Keratinocyte (primary cell): ENCODE measurements at regions not wholly inside any gene's neighbourhood (a gene's known extent, or its start where the extent isn't known, plus 50 kb on each side); places are given as distances from the start of the nearest gene placed in this dataset.

Source experiments
- DNase-seq: peaks from one replicate; pipeline ENCODE4 v3.0.0-alpha.2; 2011; ENCODE audit warnings: low read depth, missing footprints, low spot score
- FAIRE-seq: peaks from 2 replicates; lab custom pipeline; 2011; peaks lifted over from hg19 to GRCh38; lab: Jason Lieb, UNC
- H2AFZ ChIP-seq: 2 replicates; pipeline ENCODE4 v1.6.0; 2012; ENCODE audit warnings: low read length, control low read depth, inconsistent platforms; ENCODE audit not compliant: control insufficient read depth
- H3K27ac ChIP-seq: 2 replicates; pipeline ENCODE4 v1.5.1; 2011; ENCODE audit warnings: low read length; ENCODE audit not compliant: control insufficient read depth, insufficient read depth
- H3K27me3 ChIP-seq: 3 replicates; pipeline ENCODE4 v1.6.0; 2011; ENCODE audit warnings: low read length; ENCODE audit not compliant: control insufficient read depth, insufficient read depth; ENCODE audit errors: extremely low read depth
- H3K36me3 ChIP-seq, 2 experiments: 2 replicates in 1 of 2; 3 replicates in 1 of 2; pipeline ENCODE4 v1.5.1; 2011; ENCODE audit warnings: low read length in 2 of 2, mild to moderate bottlenecking in 1 of 2; ENCODE audit not compliant: control insufficient read depth in 2 of 2, insufficient read depth in 2 of 2; ENCODE audit errors: extremely low read depth in 1 of 2
- H3K4me1 ChIP-seq: 3 replicates; pipeline ENCODE4 v1.5.1; 2011; ENCODE audit warnings: low read length; ENCODE audit not compliant: control insufficient read depth, insufficient read depth; ENCODE audit errors: extremely low read depth
- H3K4me2 ChIP-seq: 3 replicates; pipeline ENCODE4 v1.6.0; 2011; ENCODE audit warnings: low read depth, low read length; ENCODE audit not compliant: control insufficient read depth, insufficient read depth; ENCODE audit errors: extremely low read depth
- H3K4me3 ChIP-seq, 3 experiments: fragments of 200-600 bp in 1 of 3; sonication (generic) in 1 of 3; 2 replicates in 2 of 3; 3 replicates in 1 of 3; pipeline ENCODE4 v1.5.1; 2011 to 2016; ENCODE audit warnings: low read length in 3 of 3, mild to moderate bottlenecking in 3 of 3, control low read depth in 2 of 3, inconsistent platforms in 1 of 3, low read depth in 1 of 3, mixed read lengths in 1 of 3, mixed run types in 1 of 3, moderate library complexity in 1 of 3; ENCODE audit not compliant: control insufficient read depth in 2 of 3, insufficient read depth in 2 of 3; ENCODE audit errors: extremely low read depth in 1 of 3
- H3K79me2 ChIP-seq: 2 replicates; pipeline ENCODE4 v1.6.0; 2012; ENCODE audit warnings: low read length; ENCODE audit not compliant: control insufficient read depth, insufficient read depth
- H3K9ac ChIP-seq: 3 replicates; pipeline ENCODE4 v1.6.0; 2011; ENCODE audit warnings: low read length; ENCODE audit not compliant: control insufficient read depth, insufficient read depth; ENCODE audit errors: extremely low read depth
- H3K9me1 ChIP-seq: 3 replicates; pipeline ENCODE4 v1.6.0; 2011; ENCODE audit warnings: low read length; ENCODE audit not compliant: control insufficient read depth, insufficient read depth; ENCODE audit errors: extremely low read depth
- H3K9me3 ChIP-seq: 2 replicates; pipeline ENCODE4 v1.5.1; 2012; ENCODE audit warnings: low read depth, low read length; ENCODE audit not compliant: control insufficient read depth
- H4K20me1 ChIP-seq: 3 replicates; pipeline ENCODE4 v1.6.0; 2011; ENCODE audit warnings: low read length; ENCODE audit not compliant: control insufficient read depth, insufficient read depth; ENCODE audit errors: extremely low read depth
- EZH2 ChIP-seq: IDR thresholded peaks from one replicate; pipeline ENCODE4 v1.6.1; 2012; ENCODE audit warnings: inconsistent platforms, mild to moderate bottlenecking, low read length, moderate library complexity
- dilution Hi-C: fragments of 300-500 bp; cut with MboI; formaldehyde crosslinking; loops from one replicate; pipeline ENCODE4 v1.7.0; 2020; ENCODE audit warnings: low sequenced_read_pairs; ENCODE audit not compliant: extremely low pct_ligation_motif_present
- TF ChIP-seq, protein P1 (sequence below), 3 experiments: IDR thresholded peaks in 1 of 3; conservative IDR thresholded peaks in 1 of 3; optimal IDR thresholded peaks in 1 of 3; 2 replicates in 2 of 3; 3 replicates in 1 of 3; pipeline versions ENCODE3 to v1.5.1; 2011; ENCODE audit warnings: low read length in 3 of 3, mild to moderate bottlenecking in 3 of 3, moderate library complexity in 2 of 3, control low read depth in 1 of 3, inconsistent platforms in 1 of 3; ENCODE audit not compliant: insufficient read depth in 2 of 3; ENCODE audit errors: extremely low read depth in 1 of 3

DNA sequence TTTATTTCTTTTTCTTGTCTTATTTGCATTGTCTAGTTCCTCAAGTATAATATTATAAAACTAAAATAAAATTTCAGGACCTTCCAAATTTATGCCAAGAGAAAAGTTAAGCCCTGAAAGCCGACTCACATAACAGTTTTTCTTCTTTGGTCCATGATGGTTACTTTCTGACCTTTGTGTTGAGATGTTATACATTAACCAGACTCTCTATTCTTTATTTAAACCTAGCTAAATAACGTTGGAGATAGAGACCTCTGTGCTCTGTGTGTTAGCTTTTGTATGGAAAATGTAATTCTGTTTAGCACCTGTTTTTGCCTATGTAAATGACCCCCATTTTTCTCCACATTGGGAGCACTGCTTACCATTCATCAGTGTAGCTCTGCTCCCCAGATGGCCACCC is 352.4 kb downstream of the CD109 start:
- Histone ChIP-seq H3K9ac (no peak overlapping the region), H3K27me3 (peaks cover 3% of the 10 kb centered on the region), H3K9me3 (no peaks in the 10 kb centered on the region), H4K20me1 (no peaks in the 10 kb centered on the region), H2AFZ (no peak overlapping the region), H3K27ac (no peak overlapping the region), H3K4me3 (no peak overlapping the region), H3K9me1 (no peaks in the 10 kb centered on the region), H3K4me1 (no peaks in the 10 kb centered on the region), H3K36me3 (no peaks in the 10 kb centered on the region), H3K4me2 (no peak overlapping the region), H3K79me2 (no peaks in the 10 kb centered on the region)
- FAIRE-seq, result no peak
- dilution Hi-C loops, result no loop called here
- no peak for DNase-seq
- TF ChIP-seq EZH2, result no peak
- TF ChIP-seq, protein P1, sequence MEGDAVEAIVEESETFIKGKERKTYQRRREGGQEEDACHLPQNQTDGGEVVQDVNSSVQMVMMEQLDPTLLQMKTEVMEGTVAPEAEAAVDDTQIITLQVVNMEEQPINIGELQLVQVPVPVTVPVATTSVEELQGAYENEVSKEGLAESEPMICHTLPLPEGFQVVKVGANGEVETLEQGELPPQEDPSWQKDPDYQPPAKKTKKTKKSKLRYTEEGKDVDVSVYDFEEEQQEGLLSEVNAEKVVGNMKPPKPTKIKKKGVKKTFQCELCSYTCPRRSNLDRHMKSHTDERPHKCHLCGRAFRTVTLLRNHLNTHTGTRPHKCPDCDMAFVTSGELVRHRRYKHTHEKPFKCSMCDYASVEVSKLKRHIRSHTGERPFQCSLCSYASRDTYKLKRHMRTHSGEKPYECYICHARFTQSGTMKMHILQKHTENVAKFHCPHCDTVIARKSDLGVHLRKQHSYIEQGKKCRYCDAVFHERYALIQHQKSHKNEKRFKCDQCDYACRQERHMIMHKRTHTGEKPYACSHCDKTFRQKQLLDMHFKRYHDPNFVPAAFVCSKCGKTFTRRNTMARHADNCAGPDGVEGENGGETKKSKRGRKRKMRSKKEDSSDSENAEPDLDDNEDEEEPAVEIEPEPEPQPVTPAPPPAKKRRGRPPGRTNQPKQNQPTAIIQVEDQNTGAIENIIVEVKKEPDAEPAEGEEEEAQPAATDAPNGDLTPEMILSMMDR (optimal IDR thresholded peaks at IDR 0.05 in 1 of 3, IDR thresholded peaks at IDR 0.05 in 1 of 3, conservative IDR thresholded peaks at IDR 0.05 in 1 of 3; ENCODE audit: extremely low read depth in 1 of 3, insufficient read depth in 2 of 3, low read length in 3 of 3), result no peak

DNA sequence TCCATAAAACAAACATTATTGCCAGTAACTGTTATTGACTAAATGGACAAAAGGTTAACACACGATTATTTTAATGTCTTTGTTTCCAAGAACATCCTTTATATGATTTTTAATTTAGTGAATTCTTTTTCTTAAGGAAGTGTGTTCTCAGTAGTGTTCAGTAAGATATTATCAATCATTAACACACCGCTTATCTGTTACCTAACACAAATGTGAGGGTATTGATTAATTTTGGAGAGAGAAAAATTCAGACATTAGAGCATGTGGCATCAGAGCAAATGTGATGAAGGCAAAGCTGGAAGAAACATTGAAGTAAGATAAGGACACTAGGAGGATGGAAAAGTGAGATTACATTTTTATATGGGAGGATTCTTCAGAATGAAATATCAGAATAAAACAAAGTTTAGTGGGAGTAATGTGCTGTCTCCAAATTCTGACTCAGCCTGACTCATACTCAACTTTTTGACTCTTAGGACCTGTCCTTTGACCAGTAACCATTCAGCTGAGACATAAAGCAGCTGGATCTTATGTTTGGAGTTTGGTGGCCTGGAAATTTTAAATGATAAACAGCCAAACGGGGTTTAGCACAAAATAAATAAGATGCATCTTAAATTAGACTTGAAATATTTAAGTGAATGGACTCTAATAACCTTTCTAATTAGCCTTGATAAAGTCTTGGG is 348.6 kb downstream of the CD109 start:
- dilution Hi-C loops, result no loop called here
- DNase-seq, result no peak

More for the DNA sequence above, 348.6 kb downstream of the CD109 start:
- Histone ChIP-seq H4K20me1 (no peaks in the 10 kb centered on the region), H3K9me3 (no peaks in the 10 kb centered on the region), H3K27ac (no peak overlapping the region), H3K9me1 (no peaks in the 10 kb centered on the region), H2AFZ (no peak overlapping the region), H3K79me2 (no peaks in the 10 kb centered on the region), H3K4me1 (no peaks in the 10 kb centered on the region), H3K4me2 (no peak overlapping the region), H3K36me3 (no peaks in the 10 kb centered on the region), H3K9ac (no peak overlapping the region), H3K4me3 (no peak overlapping the region), H3K27me3 (peaks cover 3% of the 10 kb centered on the region)
- TF ChIP-seq, protein P1 (optimal IDR thresholded peaks at IDR 0.05 in 1 of 3, IDR thresholded peaks at IDR 0.05 in 1 of 3, conservative IDR thresholded peaks at IDR 0.05 in 1 of 3; ENCODE audit: extremely low read depth in 1 of 3, insufficient read depth in 2 of 3, low read length in 3 of 3), result no peak
- TF ChIP-seq EZH2, result no peak
- FAIRE-seq, result no peak
